Neural cell (in vitro differentiated cells): ENCODE measurements at regions not wholly inside any gene's neighbourhood (a gene's known extent, or its start where the extent isn't known, plus 50 kb on each side); places are given as distances from the start of the nearest gene placed in this dataset.

Experiments used
- H2AFZ ChIP-seq: fragments of 200-600, 300-800 bp; sonication (generic), shearing (Covaris generic); 2 replicates; pipeline ENCODE4 v1.6.0; 2014; ENCODE audit warnings: low read depth, mild to moderate bottlenecking, antibody characterized with exemption, low read length, moderate library complexity
- H3F3A ChIP-seq: fragments of 200-600 bp; shearing (Covaris generic); 2 replicates; pipeline ENCODE4 v1.6.1; 2016; ENCODE audit warnings: mild to moderate bottlenecking, moderate library complexity, mixed read lengths, antibody characterized with exemption, low read length; ENCODE audit not compliant: insufficient read depth, poor library complexity, severe bottlenecking
- H3K27ac ChIP-seq: fragments of 200-600, 300-800 bp; sonication (generic), shearing (Covaris generic); 2 replicates; pipeline ENCODE4 v1.5.1; 2014; ENCODE audit warnings: mild to moderate bottlenecking, low read length, moderate library complexity
- H3K27me3 ChIP-seq: fragments of 300-800, 200-600 bp; sonication (generic), shearing (Covaris generic); 2 replicates; pipeline ENCODE4 v1.6.0; 2014; ENCODE audit warnings: mild to moderate bottlenecking, low read depth, low read length, moderate library complexity; ENCODE audit not compliant: insufficient read depth
- H3K36me3 ChIP-seq: fragments of 300-800, 200-600 bp; sonication (generic), shearing (Covaris generic); 2 replicates; pipeline ENCODE4 v1.5.1; 2014; ENCODE audit warnings: mild to moderate bottlenecking, antibody characterized with exemption, low read length, moderate library complexity; ENCODE audit not compliant: insufficient read depth
- H3K4me2 ChIP-seq: fragments of 300-800, 200-600 bp; sonication (generic), shearing (Covaris generic); 2 replicates; pipeline ENCODE4 v1.6.0; 2014; ENCODE audit warnings: mild to moderate bottlenecking, low read length
- H3K4me3 ChIP-seq: fragments of 300-800, 200-600 bp; sonication (generic), shearing (Covaris generic); 2 replicates; pipeline ENCODE4 v1.5.1; 2014; ENCODE audit warnings: mild to moderate bottlenecking, low read length, moderate library complexity
- H3K79me2 ChIP-seq: fragments of 200-600 bp; shearing (Covaris generic); replicated peaks from 2 replicates; pipeline ENCODE4 v1.6.0; 2014; ENCODE audit warnings: mild to moderate bottlenecking, low read length, moderate library complexity; ENCODE audit not compliant: insufficient read depth
- H3K9ac ChIP-seq: fragments of 300-800, 200-600 bp; sonication (generic), shearing (Covaris generic); 2 replicates; pipeline ENCODE4 v1.6.1; 2016; ENCODE audit warnings: mild to moderate bottlenecking, low read length, mixed read lengths
- H3K9me2 ChIP-seq: fragments of 200-600 bp; shearing (Covaris generic); 2 replicates; pipeline ENCODE4 v1.6.1; 2016; ENCODE audit warnings: mild to moderate bottlenecking, low read length, mixed read lengths; ENCODE audit not compliant: insufficient read depth
- H3K9me3 ChIP-seq: fragments of 200-600, 300-800 bp; sonication (generic), shearing (Covaris generic); 2 replicates; pipeline ENCODE4 v1.6.1; 2016; ENCODE audit warnings: mild to moderate bottlenecking, mixed run types, low read length, moderate library complexity, mixed read lengths
- H4K20me1 ChIP-seq: fragments of 200-600 bp; shearing (Covaris generic); 2 replicates; pipeline ENCODE4 v1.6.1; 2016; ENCODE audit warnings: mild to moderate bottlenecking, mixed run types; ENCODE audit not compliant: insufficient read depth
- EP300 ChIP-seq: fragments of 450-650 bp; conservative IDR thresholded peaks from 2 replicates; pipeline ENCODE4 v1.6.1; 2014; ENCODE audit warnings: antibody characterized with exemption, mild to moderate bottlenecking, moderate library complexity; ENCODE audit not compliant: poor library complexity, severe bottlenecking
- EZH2 ChIP-seq: fragments of 200-600, 300-800 bp; shearing (Covaris generic), sonication (generic); IDR thresholded peaks from 2 replicates; pipeline ENCODE4 v1.6.1; 2014; ENCODE audit warnings: antibody characterized with exemption, low read length, borderline replicate concordance, mild to moderate bottlenecking; ENCODE audit not compliant: insufficient read depth, poor library complexity, severe bottlenecking
- MXI1 ChIP-seq: fragments of 450-650 bp; conservative IDR thresholded peaks from 2 replicates; pipeline ENCODE4 v1.6.1; 2014; ENCODE audit warnings: antibody characterized with exemption, mild to moderate bottlenecking; ENCODE audit not compliant: poor library complexity, severe bottlenecking
- POLR2AphosphoS5 ChIP-seq: IDR thresholded peaks from 2 replicates; pipeline ENCODE4 v1.6.1; 2012
- RAD21 ChIP-seq: fragments of 450-650 bp; conservative IDR thresholded peaks from 2 replicates; pipeline ENCODE4 v1.6.1; 2014; ENCODE audit warnings: antibody characterized with exemption, mild to moderate bottlenecking, moderate library complexity
- REST ChIP-seq: IDR thresholded peaks from 2 replicates; pipeline ENCODE4 v1.6.1; 2012; ENCODE audit warnings: borderline replicate concordance
- SMC3 ChIP-seq: fragments of 450-650 bp; conservative IDR thresholded peaks from 2 replicates; pipeline ENCODE4 v1.6.1; 2014; ENCODE audit warnings: antibody characterized with exemption, mild to moderate bottlenecking, moderate library complexity; ENCODE audit not compliant: poor library complexity
- TAF1 ChIP-seq: IDR thresholded peaks from 2 replicates; pipeline ENCODE4 v1.6.1; 2012; ENCODE audit warnings: low read depth
- TF ChIP-seq, protein P1 (sequence below): fragments of 450-650 bp; IDR thresholded peaks from 2 replicates; pipeline ENCODE4 v1.5.1; 2014; ENCODE audit warnings: antibody characterized with exemption, mild to moderate bottlenecking, moderate library complexity; ENCODE audit not compliant: poor library complexity, severe bottlenecking

GRCh38 chr4:100789991-100790390, 272.2 kb upstream of the EMCN start:
- Histone ChIP-seq H3K4me2 (peak overlapping the region; percentile 29), H3K27ac (peak overlapping the region; percentile 82)

GRCh38 chr4:100786481-100786880, 268.7 kb upstream of the EMCN start:
- no peaks in the 10 kb centered on the region for H3K9me3 ChIP-seq
- no peak overlapping the region for H3K4me2 ChIP-seq
- H4K20me1 ChIP-seq = no peaks in the 10 kb centered on the region
- no peak overlapping the region for H3K9ac ChIP-seq
- H3F3A ChIP-seq = peaks cover 15% of the 10 kb centered on the region
- no peak overlapping the region for H3K27ac ChIP-seq
- H2AFZ ChIP-seq = no peak overlapping the region
- H3K79me2 ChIP-seq = no peaks in the 10 kb centered on the region
- H3K4me3 ChIP-seq = no peak overlapping the region
- H3K9me2 ChIP-seq = no peaks in the 10 kb centered on the region
- H3K27me3 ChIP-seq = no peaks in the 10 kb centered on the region
- H3K36me3 ChIP-seq = no peaks in the 10 kb centered on the region
- TF ChIP-seq EP300 (no peak), MXI1 (no peak), SMC3 (no peak), TAF1 (no peak), EZH2 (no peak), POLR2AphosphoS5 (no peak), RAD21 (no peak)
- TF ChIP-seq, protein P1, sequence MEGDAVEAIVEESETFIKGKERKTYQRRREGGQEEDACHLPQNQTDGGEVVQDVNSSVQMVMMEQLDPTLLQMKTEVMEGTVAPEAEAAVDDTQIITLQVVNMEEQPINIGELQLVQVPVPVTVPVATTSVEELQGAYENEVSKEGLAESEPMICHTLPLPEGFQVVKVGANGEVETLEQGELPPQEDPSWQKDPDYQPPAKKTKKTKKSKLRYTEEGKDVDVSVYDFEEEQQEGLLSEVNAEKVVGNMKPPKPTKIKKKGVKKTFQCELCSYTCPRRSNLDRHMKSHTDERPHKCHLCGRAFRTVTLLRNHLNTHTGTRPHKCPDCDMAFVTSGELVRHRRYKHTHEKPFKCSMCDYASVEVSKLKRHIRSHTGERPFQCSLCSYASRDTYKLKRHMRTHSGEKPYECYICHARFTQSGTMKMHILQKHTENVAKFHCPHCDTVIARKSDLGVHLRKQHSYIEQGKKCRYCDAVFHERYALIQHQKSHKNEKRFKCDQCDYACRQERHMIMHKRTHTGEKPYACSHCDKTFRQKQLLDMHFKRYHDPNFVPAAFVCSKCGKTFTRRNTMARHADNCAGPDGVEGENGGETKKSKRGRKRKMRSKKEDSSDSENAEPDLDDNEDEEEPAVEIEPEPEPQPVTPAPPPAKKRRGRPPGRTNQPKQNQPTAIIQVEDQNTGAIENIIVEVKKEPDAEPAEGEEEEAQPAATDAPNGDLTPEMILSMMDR = no peak

More at GRCh38 chr4:100789991-100790390, 272.2 kb upstream of the EMCN start:
- H3K79me2 ChIP-seq = no peaks in the 10 kb centered on the region
- H3K9me3 ChIP-seq = no peaks in the 10 kb centered on the region
- H4K20me1 ChIP-seq = no peaks in the 10 kb centered on the region
- H2AFZ ChIP-seq = no peak overlapping the region
- peaks cover 25% of the 10 kb centered on the region for H3F3A ChIP-seq
- H3K9me2 ChIP-seq = no peaks in the 10 kb centered on the region
- no peaks in the 10 kb centered on the region for H3K36me3 ChIP-seq
- peak overlapping the region; percentile 48 for H3K9ac ChIP-seq
- no peaks in the 10 kb centered on the region for H3K27me3 ChIP-seq
- TF ChIP-seq EP300 = no peak
- TF ChIP-seq SMC3 = no peak
- TF ChIP-seq, protein P1 = no peak
- TF ChIP-seq TAF1 = no peak
- TF ChIP-seq MXI1 = no peak
- no peak for TF ChIP-seq EZH2
- no peak for TF ChIP-seq POLR2AphosphoS5
- TF ChIP-seq RAD21 = no peak
- TF ChIP-seq REST = no peak
- H3K4me3 ChIP-seq = peak overlapping the region; percentile 53
